DND-41 (cell line): ENCODE measurements at regions not wholly inside any gene's neighbourhood (a gene's known extent, or its start where the extent isn't known, plus 50 kb on each side); places are given as distances from the start of the nearest gene placed in this dataset.

ENCODE experiments used
- CTCF ChIP-seq: IDR thresholded peaks from 2 replicates; pipeline ENCODE4 v1.5.1; 2012; ENCODE audit warnings: borderline replicate concordance, low read length, moderate library complexity, mild to moderate bottlenecking; ENCODE audit not compliant: poor library complexity, severe bottlenecking; ENCODE audit errors: extremely low read depth
- EZH2 ChIP-seq: IDR thresholded peaks from 3 replicates; pipeline ENCODE4 v1.6.1; 2012; ENCODE audit warnings: borderline replicate concordance, low read depth, mild to moderate bottlenecking, moderate library complexity, low read length, inconsistent platforms; ENCODE audit not compliant: severe bottlenecking

- TF ChIP-seq CTCF: no peak
- TF ChIP-seq EZH2: no peak
Measured at GRCh38 chr7:79837915-79838314, 296.7 kb upstream of the GNAI1 start.
